H1 (cell line): ENCODE measurements at regions not wholly inside any gene's neighbourhood (a gene's known extent, or its start where the extent isn't known, plus 50 kb on each side); places are given as distances from the start of the nearest gene placed in this dataset.
A peak's percentile ranks its signal among the peaks of the same experiment; 100 is the strongest.

Experiments
- CTCF ChIA-PET: fragments of 300-600 bp; sonication (Branson Sonifier 250); formaldehyde crosslinking; loops from one replicate; lab custom pipeline; 2021; ENCODE audit not compliant: partially characterized antibody; lab: Charles Lee
- POLR2A ChIA-PET: fragments of 300-600 bp; sonication (Branson Sonifier 250); formaldehyde crosslinking; loops from one replicate; lab custom pipeline; 2021; ENCODE audit warnings: inconsistent platforms; ENCODE audit not compliant: partially characterized antibody; lab: Charles Lee
- DNase-seq, 2 experiments: peaks; one replicate each; pipeline versions ENCODE4 v3.0.0 to v3.0.0-alpha.2; 2010 to 2022; ENCODE audit warnings: low spot score in 2 of 2, low read depth in 1 of 2, mixed read lengths in 1 of 2
- FAIRE-seq: peaks from 2 replicates; lab custom pipeline; 2011; peaks lifted over from hg19 to GRCh38; lab: Jason Lieb, UNC
- H2AFZ ChIP-seq: 2 replicates; pipeline ENCODE4 v1.8.1; 2012; ENCODE audit warnings: low read length, inconsistent platforms
- H2AK5ac ChIP-seq: 2 replicates; pipeline ENCODE4 v1.6.1; 2013; ENCODE audit warnings: low read depth, low read length
- H2BK120ac ChIP-seq: replicated peaks from 2 replicates; pipeline ENCODE3; 2013; ENCODE audit warnings: low read depth, low read length, inconsistent platforms
- H2BK12ac ChIP-seq: 2 replicates; pipeline ENCODE4 v1.6.1; 2013; ENCODE audit warnings: low read depth, low read length
- H2BK15ac ChIP-seq: 2 replicates; pipeline ENCODE4 v1.6.1; 2013; ENCODE audit warnings: low read length
- H2BK20ac ChIP-seq: 2 replicates; pipeline ENCODE4 v1.6.1; 2013; ENCODE audit warnings: low read length
- H2BK5ac ChIP-seq: 2 replicates; pipeline ENCODE4 v1.6.1; 2013; ENCODE audit warnings: low read depth, low read length
- H3K14ac ChIP-seq: 2 replicates; pipeline ENCODE4 v1.6.1; 2013; ENCODE audit warnings: inconsistent platforms; ENCODE audit not compliant: insufficient read length
- H3K18ac ChIP-seq: 2 replicates; pipeline ENCODE4 v1.6.1; 2013; ENCODE audit warnings: low read length; ENCODE audit errors: extremely low read depth
- H3K23ac ChIP-seq: 2 replicates; pipeline ENCODE4 v1.6.1; 2013; ENCODE audit warnings: inconsistent platforms; ENCODE audit not compliant: insufficient read length
- H3K23me2 ChIP-seq: 2 replicates; pipeline ENCODE4 v1.6.1; 2013; ENCODE audit warnings: low read depth, low read length
- H3K27ac ChIP-seq: 2 replicates; pipeline ENCODE4 v1.6.1; 2011; ENCODE audit warnings: low read depth, low read length, inconsistent platforms
- H3K27me3 ChIP-seq, 4 experiments: replicated peaks in 1 of 4; 1 replicate in 1 of 4; 2 replicates in 3 of 4; pipeline versions ENCODE4 v1.6.1 to v1.8.1; 2011 to 2013; ENCODE audit warnings: low read length in 3 of 4, mild to moderate bottlenecking in 3 of 4, inconsistent platforms in 2 of 4, mixed read lengths in 2 of 4, moderate library complexity in 1 of 4; ENCODE audit not compliant: control insufficient read depth in 3 of 4, insufficient read depth in 3 of 4; ENCODE audit errors: extremely low read depth in 1 of 4
- H3K36me3 ChIP-seq, 4 experiments: 2 replicates each; pipeline versions ENCODE4 v1.6.1 to v1.8.1; 2011 to 2013; ENCODE audit warnings: mild to moderate bottlenecking in 4 of 4, low read length in 3 of 4, moderate library complexity in 2 of 4, control low read depth in 1 of 4, inconsistent platforms in 1 of 4; ENCODE audit not compliant: insufficient read depth in 4 of 4, control insufficient read depth in 2 of 4
- H3K4ac ChIP-seq: replicated peaks from 2 replicates; pipeline ENCODE3; 2013; ENCODE audit warnings: low read length, low read depth, mixed read lengths, inconsistent platforms; ENCODE audit not compliant: insufficient read length
- H3K4me1 ChIP-seq, 4 experiments: replicated peaks in 1 of 4; 1 replicate in 1 of 4; 2 replicates in 3 of 4; pipeline versions ENCODE4 v1.6.1 to v1.8.1; 2011 to 2013; ENCODE audit warnings: low read length in 3 of 4, inconsistent platforms in 2 of 4, mixed read lengths in 1 of 4; ENCODE audit not compliant: insufficient read depth in 4 of 4, control insufficient read depth in 3 of 4
- H3K4me2 ChIP-seq, 2 experiments: 2 replicates each; pipeline versions ENCODE4 v1.6.1 to v1.8.1; 2011 to 2013; ENCODE audit warnings: low read depth in 2 of 2, low read length in 2 of 2, control low read depth in 1 of 2, inconsistent platforms in 1 of 2, mild to moderate bottlenecking in 1 of 2; ENCODE audit not compliant: insufficient read depth in 1 of 2
- H3K4me3 ChIP-seq, 4 experiments: fragments of 200-600, 300-600 bp in 1 of 4; sonication (generic), shearing (Covaris generic), sonication (Bioruptor Twin) in 1 of 4; 2 replicates each; pipeline versions ENCODE4 v1.5.1 to v1.8.1; 2011 to 2016; ENCODE audit warnings: low read length in 4 of 4, low read depth in 3 of 4, control low read depth in 2 of 4, inconsistent platforms in 2 of 4, mild to moderate bottlenecking in 2 of 4, mixed read lengths in 1 of 4, moderate library complexity in 1 of 4; ENCODE audit not compliant: insufficient read depth in 2 of 4; ENCODE audit errors: extremely low read depth in 1 of 4
- H3K56ac ChIP-seq: replicated peaks from 2 replicates; pipeline ENCODE3; 2013; ENCODE audit warnings: low read depth, mild to moderate bottlenecking, mixed read lengths, low read length, inconsistent platforms; ENCODE audit not compliant: insufficient read length
- H3K79me1 ChIP-seq: 2 replicates; pipeline ENCODE4 v1.6.1; 2013; ENCODE audit warnings: low read depth, low read length, control low read depth
- H3K79me2 ChIP-seq, 2 experiments: 2 replicates each; pipeline versions ENCODE4 v1.6.1 to v1.8.1; 2012 to 2013; ENCODE audit warnings: low read length in 2 of 2, mild to moderate bottlenecking in 2 of 2, inconsistent platforms in 1 of 2; ENCODE audit not compliant: insufficient read depth in 2 of 2, control insufficient read depth in 1 of 2
- H3K9ac ChIP-seq, 4 experiments: replicated peaks in 1 of 4; 1 replicate in 1 of 4; 2 replicates in 3 of 4; pipeline versions ENCODE4 v1.6.1 to v1.8.1; 2011 to 2013; ENCODE audit warnings: low read depth in 3 of 4, low read length in 3 of 4, control low read depth in 2 of 4, mild to moderate bottlenecking in 2 of 4, moderate library complexity in 2 of 4, inconsistent platforms in 1 of 4; ENCODE audit errors: extremely low read depth in 1 of 4
- H3K9me3 ChIP-seq, 2 experiments: 2 replicates each; pipeline versions ENCODE4 v1.6.1 to v1.8.1; 2012 to 2013; ENCODE audit warnings: mild to moderate bottlenecking in 2 of 2, moderate library complexity in 2 of 2, control low read depth in 1 of 2, inconsistent platforms in 1 of 2, low read depth in 1 of 2, low read length in 1 of 2, mixed read lengths in 1 of 2; ENCODE audit not compliant: insufficient read depth in 2 of 2
- H4K20me1 ChIP-seq, 2 experiments: replicated peaks in 1 of 2; 2 replicates each; pipeline versions ENCODE3 to v1.8.1; 2011 to 2013; ENCODE audit warnings: inconsistent platforms in 2 of 2, low read length in 2 of 2, mild to moderate bottlenecking in 1 of 2; ENCODE audit not compliant: insufficient read depth in 2 of 2, control insufficient read depth in 1 of 2
- H4K5ac ChIP-seq: 2 replicates; pipeline ENCODE4 v1.6.1; 2013; ENCODE audit warnings: low read length, low read depth, mixed read lengths, inconsistent platforms; ENCODE audit not compliant: insufficient read length
- H4K8ac ChIP-seq: 2 replicates; pipeline ENCODE4 v1.8.0; 2013; ENCODE audit warnings: mild to moderate bottlenecking, moderate library complexity, low read length, inconsistent platforms; ENCODE audit not compliant: insufficient read depth; ENCODE audit errors: extremely low read depth
- H4K91ac ChIP-seq: replicated peaks from 2 replicates; pipeline ENCODE3; 2013; ENCODE audit warnings: low read length, mixed read lengths, inconsistent platforms; ENCODE audit not compliant: insufficient read length
- CTBP2 ChIP-seq: IDR thresholded peaks from 2 replicates; pipeline ENCODE4 v1.7.0; 2011; ENCODE audit warnings: borderline replicate concordance, mild to moderate bottlenecking, moderate library complexity, mixed read lengths, low read length; ENCODE audit not compliant: insufficient read depth, insufficient read length
- HDAC2 ChIP-seq, 2 experiments: fragments of 300-600 bp in 1 of 2; sonication (generic) in 1 of 2; IDR thresholded peaks; 2 replicates each; pipeline ENCODE4 v1.6.1; 2011 to 2012; ENCODE audit warnings: low read depth in 2 of 2, low read length in 2 of 2, mild to moderate bottlenecking in 2 of 2, moderate library complexity in 2 of 2, borderline replicate concordance in 1 of 2, inconsistent platforms in 1 of 2
- JUN ChIP-seq: IDR thresholded peaks from 2 replicates; pipeline ENCODE4 v1.6.1; 2011; ENCODE audit warnings: low read depth, mild to moderate bottlenecking, improper control_type of control experiment, low read length
- JUND ChIP-seq: IDR thresholded peaks from 2 replicates; pipeline ENCODE4 v1.6.1; 2011; ENCODE audit warnings: mild to moderate bottlenecking, improper control_type of control experiment, low read length
- POU5F1 ChIP-seq: IDR thresholded peaks from 2 replicates; pipeline ENCODE4 v1.6.1; 2011; ENCODE audit warnings: low read depth, mild to moderate bottlenecking, low read length, moderate library complexity
- RNF2 ChIP-seq: fragments of 200-900, 300-1000 bp; sonication (generic); IDR thresholded peaks from 2 replicates; pipeline ENCODE4 v1.7.1; 2016; ENCODE audit warnings: borderline replicate concordance, low read depth, mild to moderate bottlenecking, antibody characterized with exemption, low read length; ENCODE audit not compliant: poor library complexity, severe bottlenecking; ENCODE audit errors: missing control alignments
- RXRA ChIP-seq: IDR thresholded peaks from 2 replicates; pipeline ENCODE4 v1.6.1; 2011; ENCODE audit warnings: low read depth, mild to moderate bottlenecking, low read length, moderate library complexity; ENCODE audit not compliant: insufficient read depth
- TAF7 ChIP-seq: optimal IDR thresholded peaks from 2 replicates; pipeline ENCODE3; 2011; ENCODE audit warnings: low read depth, mild to moderate bottlenecking, inconsistent platforms, low read length, moderate library complexity, borderline replicate concordance
- TEAD4 ChIP-seq: IDR thresholded peaks from 2 replicates; pipeline ENCODE4 v1.6.1; 2012; ENCODE audit warnings: low read depth, low read length, inconsistent platforms, mixed read lengths
- ZNF274 ChIP-seq: IDR thresholded peaks from 2 replicates; pipeline ENCODE4 v1.7.0; 2012; ENCODE audit warnings: low read length, borderline replicate concordance; ENCODE audit errors: extremely low read depth
- WGBS, 2 experiments: shearing (Covaris generic) in 1 of 2; methylation state at CpG; one replicate each; pipeline versions ENCODE4 v1.1.6 to v1.1.7; 2013 to 2015; ENCODE audit warnings: low lambda C conversion rate in 2 of 2, mixed read lengths in 2 of 2, inconsistent platforms in 1 of 2, low coverage in 1 of 2, missing lambda C conversion rate in 1 of 2; ENCODE audit not compliant: insufficient replicate concordance in 2 of 2, insufficient coverage in 1 of 2, insufficient read length in 1 of 2; ENCODE audit errors: extremely low coverage in 1 of 2, missing lambda C conversion rate in 1 of 2; 5-methylcytosine and 5-hydroxymethylcytosine counted together
- TF ChIP-seq, protein P1 (sequence below): IDR thresholded peaks from 2 replicates; pipeline ENCODE4 v1.6.1; 2012; ENCODE audit warnings: inconsistent platforms
- TF ChIP-seq, protein P2 (sequence below): IDR thresholded peaks from 2 replicates; pipeline ENCODE4 v1.6.1; 2011; ENCODE audit warnings: low read depth, mild to moderate bottlenecking, low read length; ENCODE audit not compliant: insufficient read depth

DNA sequence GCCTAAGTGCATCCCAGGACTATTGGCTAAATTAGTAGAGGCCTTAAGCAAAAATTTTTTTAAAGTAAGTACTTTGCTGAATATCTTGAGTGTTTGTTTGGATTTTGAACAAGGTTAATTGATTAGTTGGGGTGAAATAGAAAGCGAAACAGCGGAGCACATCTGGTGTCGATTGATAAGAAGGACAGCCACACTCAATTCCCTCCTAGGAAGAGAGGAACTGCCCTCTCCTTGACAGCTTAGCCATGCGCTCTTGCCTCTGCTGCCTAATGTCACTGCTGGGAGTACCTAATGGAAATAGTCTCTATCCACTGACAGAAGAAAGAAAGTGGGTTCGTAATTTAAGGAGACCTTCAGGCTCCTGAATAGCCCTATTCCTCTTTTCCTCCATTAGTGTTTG lies 943.6 kb downstream of the DIPK2A start:
- H3K4me2 ChIP-seq, result no peak overlapping the region
- no peak overlapping the region for H3K14ac ChIP-seq
- H3K79me2 ChIP-seq, result no peaks in the 10 kb centered on the region
- H4K20me1 ChIP-seq, result no peaks in the 10 kb centered on the region
- no peak for DNase-seq
- no peaks in the 10 kb centered on the region for H3K23me2 ChIP-seq
- H2BK20ac ChIP-seq, result no peak overlapping the region
- no peaks in the 10 kb centered on the region for H3K36me3 ChIP-seq
- no peak overlapping the region for H3K23ac ChIP-seq
- H4K8ac ChIP-seq, result no peak overlapping the region
- CTCF ChIA-PET, result no interaction called here
- no peak overlapping the region for H3K4me3 ChIP-seq
- H3K4ac ChIP-seq, result no peak overlapping the region
- no peak overlapping the region for H2AK5ac ChIP-seq
- FAIRE-seq, result no peak
- H4K5ac ChIP-seq, result no peak overlapping the region
- POLR2A ChIA-PET, result no interaction called here
- H4K91ac ChIP-seq, result no peak overlapping the region
- H3K9me3 ChIP-seq, result no peaks in the 10 kb centered on the region
- no peak overlapping the region for H3K18ac ChIP-seq
- no peaks in the 10 kb centered on the region for H3K4me1 ChIP-seq
- H2BK120ac ChIP-seq, result no peak overlapping the region
- H3K27me3 ChIP-seq, result no peaks in the 10 kb centered on the region
- no peak overlapping the region for H3K27ac ChIP-seq
- H2BK12ac ChIP-seq, result no peak overlapping the region
- no peak overlapping the region for H3K56ac ChIP-seq
- H2BK5ac ChIP-seq, result no peak overlapping the region
- no peak overlapping the region for H2BK15ac ChIP-seq
- whole genome bisulfite sequencing, 2 experiments, result 96% methylated on average over 5 of the region's 5 CpGs; no CpG with 5 or more reads in 1 of the 2 experiments
- no peak overlapping the region for H3K9ac ChIP-seq
- H2AFZ ChIP-seq, result peak overlapping the region; percentile 71; the same call in 1 of the 2 replicates
- H3K79me1 ChIP-seq, result no peaks in the 10 kb centered on the region
- TF ChIP-seq JUND (no peak), TAF7 (no peak), TEAD4 (no peak), ZNF274 (no peak), JUN (no peak), RNF2 (no peak), CTBP2 (no peak), HDAC2 (IDR thresholded peaks at IDR 0.05; ENCODE audit: borderline replicate concordance in 1 of 2, low read depth in 2 of 2, low read length in 2 of 2) (no peak), RXRA (no peak), POU5F1 (no peak)
- TF ChIP-seq, protein P1, sequence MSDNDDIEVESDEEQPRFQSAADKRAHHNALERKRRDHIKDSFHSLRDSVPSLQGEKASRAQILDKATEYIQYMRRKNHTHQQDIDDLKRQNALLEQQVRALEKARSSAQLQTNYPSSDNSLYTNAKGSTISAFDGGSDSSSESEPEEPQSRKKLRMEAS, result no peak
- TF ChIP-seq, protein P2, sequence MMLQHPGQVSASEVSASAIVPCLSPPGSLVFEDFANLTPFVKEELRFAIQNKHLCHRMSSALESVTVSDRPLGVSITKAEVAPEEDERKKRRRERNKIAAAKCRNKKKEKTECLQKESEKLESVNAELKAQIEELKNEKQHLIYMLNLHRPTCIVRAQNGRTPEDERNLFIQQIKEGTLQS, result no peak
